SW480 (cell line): ENCODE measurements at regions not wholly inside any gene's neighbourhood (a gene's known extent, or its start where the extent isn't known, plus 50 kb on each side); places are given as distances from the start of the nearest gene placed in this dataset.
"Not testable (repeated sequence)": the region's sequence is repeated elsewhere in the genome, so short reads cannot be mapped to it uniquely, and the experiment has no call there.

Source experiments
- DNase-seq: peaks from one replicate; pipeline ENCODE4 v3.0.0-alpha.2; 2016; ENCODE audit warnings: low spot score

- DNase-seq, result no peak
Measured at GRCh38 chr4:31016322-31017061, 296.3 kb downstream of the PCDH7 start.

- DNase-seq, result no peak
Measured at GRCh38 chr4:31020363-31020762, 300.2 kb downstream of the PCDH7 start.

- no peak for DNase-seq
Measured at GRCh38 chr4:31021008-31021407, 300.8 kb downstream of the PCDH7 start.

- no peak for DNase-seq
Measured at GRCh38 chr4:31022702-31023101, 302.5 kb downstream of the PCDH7 start.

- no peak for DNase-seq
Measured at GRCh38 chr4:31023109-31023508, 302.9 kb downstream of the PCDH7 start.

GRCh38 chr4:31023742-31024141 lies 303.6 kb downstream of the PCDH7 start:
- DNase-seq, result no peak

- DNase-seq, result not testable (repeated sequence)
Measured at GRCh38 chr4:31024781-31025180, 304.6 kb downstream of the PCDH7 start.

- no peak for DNase-seq
Measured at GRCh38 chr4:31026256-31026655, 306.1 kb downstream of the PCDH7 start.

- no peak for DNase-seq
Measured at GRCh38 chr4:31034550-31034949, 314.4 kb downstream of the PCDH7 start.

GRCh38 chr4:31035761-31036160 lies 315.6 kb downstream of the PCDH7 start:
- no peak for DNase-seq

GRCh38 chr4:31037703-31038102 lies 317.5 kb downstream of the PCDH7 start:
- no peak for DNase-seq

- DNase-seq, result no peak
Measured at GRCh38 chr4:31039382-31039781, 319.2 kb downstream of the PCDH7 start.

- no peak for DNase-seq
Measured at GRCh38 chr4:31040106-31040505, 319.9 kb downstream of the PCDH7 start.

GRCh38 chr4:31041385-31041784 lies 321.2 kb downstream of the PCDH7 start:
- DNase-seq, result no peak

- no peak for DNase-seq
Measured at GRCh38 chr4:31041853-31042252, 321.7 kb downstream of the PCDH7 start.

GRCh38 chr4:31043382-31044062 lies 323.4 kb downstream of the PCDH7 start:
- no peak for DNase-seq

GRCh38 chr4:31045151-31045550 lies 325.0 kb downstream of the PCDH7 start:
- no peak for DNase-seq

- peak; percentile 27 for DNase-seq
Measured at GRCh38 chr4:31045724-31046318, 325.7 kb downstream of the PCDH7 start.

GRCh38 chr4:31051151-31051550 lies 331.0 kb downstream of the PCDH7 start:
- DNase-seq, result no peak

GRCh38 chr4:31051565-31051964 lies 331.4 kb downstream of the PCDH7 start:
- DNase-seq, result no peak

GRCh38 chr4:31052519-31052918 lies 332.4 kb downstream of the PCDH7 start:
- no peak for DNase-seq

GRCh38 chr4:31053451-31053850 lies 333.3 kb downstream of the PCDH7 start:
- DNase-seq, result no peak

- no peak for DNase-seq
Measured at GRCh38 chr4:31054295-31054694, 334.1 kb downstream of the PCDH7 start.
